NCI-H146 treated with DMSO at 0.1 percent for 48 hours (cell line): ENCODE measurements at regions not wholly inside any gene's neighbourhood (a gene's known extent, or its start where the extent isn't known, plus 50 kb on each side); places are given as distances from the start of the nearest gene placed in this dataset.

Source experiments
- DNase-seq: peaks from one replicate; lab custom pipeline; 2025; ENCODE audit not compliant: unreplicated experiment; lab: John Stamatoyannopoulos, UW

DNA sequence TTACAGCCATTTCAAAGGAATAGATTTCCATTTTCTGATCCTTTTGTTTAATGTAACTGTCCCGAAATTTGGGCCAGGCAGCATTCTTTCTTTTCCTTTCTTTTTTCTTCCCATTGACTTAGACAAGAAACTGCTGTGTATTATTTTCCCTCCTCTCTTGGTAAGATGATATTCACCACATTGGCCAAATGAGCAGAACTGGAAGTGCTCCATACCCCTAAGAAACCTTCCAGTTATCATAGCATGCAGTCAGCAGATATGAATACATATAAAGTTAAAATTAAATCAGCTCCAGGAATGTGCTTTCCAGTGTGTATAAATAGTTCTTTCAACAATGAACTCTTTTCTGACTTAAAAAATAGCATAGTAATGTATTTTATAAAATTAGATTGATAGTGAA lies 168.5 kb upstream of the GAS1 start:
- DNase-seq = no peak

DNA sequence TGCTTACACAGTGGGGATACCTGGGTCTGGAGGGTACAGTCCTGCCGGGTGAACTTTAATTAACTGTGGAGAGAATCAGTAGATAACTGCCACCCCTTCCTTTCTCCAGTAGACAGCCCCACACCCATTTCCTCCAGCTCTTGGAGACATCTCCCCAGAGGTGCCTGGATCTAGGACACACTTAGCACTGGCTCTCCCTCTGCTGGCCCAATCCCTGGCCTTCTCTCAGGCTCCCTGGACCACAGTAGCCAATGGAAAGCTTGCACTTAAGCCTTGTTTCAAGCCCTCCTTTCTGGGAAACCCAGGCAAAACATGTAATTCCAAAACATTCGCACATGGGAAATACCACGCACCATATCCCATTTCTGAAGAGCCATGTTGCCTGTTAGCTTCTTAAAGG lies 169.2 kb upstream of the GAS1 start:
- DNase-seq = no peak

- DNase-seq = no peak
Measured at GRCh38 chr9:87118594-87118993, 171.3 kb upstream of the GAS1 start.

DNA sequence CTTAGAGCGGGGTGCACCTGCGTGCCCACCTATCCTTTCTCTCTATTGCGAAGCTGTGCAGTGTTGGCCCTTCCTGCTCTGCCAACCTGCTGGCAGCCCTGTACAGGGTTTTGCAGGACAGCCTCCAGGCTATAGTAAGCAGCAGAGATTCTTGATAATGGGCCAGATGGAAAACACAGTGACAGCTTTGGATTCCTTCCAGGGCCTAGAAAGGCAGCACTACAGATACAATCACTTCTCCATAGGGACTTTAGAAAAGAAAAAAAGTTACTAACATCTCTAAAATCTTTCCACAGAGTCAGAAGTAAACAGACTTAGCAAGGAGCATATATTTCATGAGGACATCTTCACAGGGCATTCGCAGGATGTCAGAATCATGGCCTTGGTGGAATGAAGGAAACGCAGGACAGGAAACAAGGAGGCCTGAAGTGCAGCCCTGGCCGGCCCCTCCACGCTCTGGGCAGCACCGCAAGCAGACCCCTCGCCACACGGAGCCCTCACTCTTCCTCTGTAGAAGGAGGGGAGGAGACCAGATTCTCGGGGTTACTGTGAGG lies 172.1 kb upstream of the GAS1 start:
- no peak for DNase-seq

GRCh38 chr9:87120610-87121009 lies 173.3 kb upstream of the GAS1 start:
- no peak for DNase-seq

GRCh38 chr9:87122947-87123685 lies 175.8 kb upstream of the GAS1 start:
- no peak for DNase-seq

- DNase-seq = no peak
Measured at GRCh38 chr9:87123830-87124229, 176.5 kb upstream of the GAS1 start.

- DNase-seq = no peak
Measured at GRCh38 chr9:87125819-87126218, 178.5 kb upstream of the GAS1 start.

GRCh38 chr9:87127543-87127942 lies 180.2 kb upstream of the GAS1 start:
- no peak for DNase-seq

- DNase-seq = no peak
Measured at GRCh38 chr9:87127978-87128614, 180.8 kb upstream of the GAS1 start.

- no peak for DNase-seq
Measured at GRCh38 chr9:87128844-87129493, 181.7 kb upstream of the GAS1 start.

GRCh38 chr9:87135074-87135473 lies 187.8 kb upstream of the GAS1 start:
- no peak for DNase-seq

GRCh38 chr9:87137718-87138117 lies 190.4 kb upstream of the GAS1 start:
- no peak for DNase-seq

- DNase-seq = no peak
Measured at GRCh38 chr9:87138128-87139040, 191.1 kb upstream of the GAS1 start.

DNA sequence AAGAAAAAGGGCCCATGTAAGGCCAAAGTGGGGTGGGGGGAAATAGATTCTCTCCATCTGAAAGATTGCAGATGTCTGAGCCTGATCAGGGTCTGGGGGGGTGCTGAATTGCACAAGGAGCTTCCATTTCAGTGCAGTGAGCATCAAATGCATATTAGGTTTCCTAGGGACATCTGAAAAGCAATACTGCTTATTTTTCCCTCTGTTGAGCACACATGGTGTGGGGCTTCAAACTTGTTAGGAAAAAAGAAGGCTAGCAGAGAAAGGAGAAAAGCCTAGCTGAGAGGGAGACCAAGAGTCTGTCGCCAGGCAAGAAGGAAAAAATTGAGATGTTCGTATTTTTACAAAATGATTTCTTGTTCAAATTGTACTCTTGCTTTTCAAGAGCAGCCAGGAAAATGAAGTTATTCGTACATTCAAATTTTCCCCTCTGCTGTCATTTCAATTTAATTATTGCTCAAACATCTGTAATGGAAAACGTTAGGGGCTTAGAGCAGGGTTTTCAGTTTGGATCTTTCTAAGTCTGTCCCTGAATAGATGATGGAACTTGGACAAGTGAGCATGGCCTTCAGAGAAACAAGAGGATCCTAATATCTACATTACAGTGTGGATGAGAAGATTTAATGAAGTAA lies 191.9 kb upstream of the GAS1 start:
- DNase-seq = no peak

GRCh38 chr9:87140142-87140541 lies 192.8 kb upstream of the GAS1 start:
- no peak for DNase-seq

DNA sequence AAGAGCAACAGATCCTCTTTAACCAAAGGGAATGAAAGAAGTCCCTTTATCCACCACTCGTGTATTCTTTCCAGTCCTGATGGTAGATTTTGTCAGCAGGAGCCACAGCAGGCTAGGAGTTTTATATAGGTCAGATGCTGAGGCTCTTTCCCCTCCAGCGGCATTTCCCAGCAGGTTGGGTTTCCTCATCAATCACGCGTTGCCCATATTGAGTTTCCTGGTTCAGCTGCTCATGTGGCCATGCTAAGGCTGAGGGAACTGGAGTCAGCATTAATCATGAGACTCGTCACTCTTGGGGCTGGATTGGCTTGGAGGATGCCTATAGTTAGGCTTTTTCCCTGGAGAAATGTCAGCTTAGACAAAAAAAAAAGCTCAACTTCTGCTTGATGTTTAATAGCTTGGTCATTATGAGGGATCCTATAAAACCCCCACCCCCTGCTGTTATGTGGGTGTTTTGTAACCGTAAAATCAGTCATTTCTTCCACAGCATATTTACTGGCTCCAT lies 193.4 kb upstream of the GAS1 start:
- DNase-seq = no peak

DNA sequence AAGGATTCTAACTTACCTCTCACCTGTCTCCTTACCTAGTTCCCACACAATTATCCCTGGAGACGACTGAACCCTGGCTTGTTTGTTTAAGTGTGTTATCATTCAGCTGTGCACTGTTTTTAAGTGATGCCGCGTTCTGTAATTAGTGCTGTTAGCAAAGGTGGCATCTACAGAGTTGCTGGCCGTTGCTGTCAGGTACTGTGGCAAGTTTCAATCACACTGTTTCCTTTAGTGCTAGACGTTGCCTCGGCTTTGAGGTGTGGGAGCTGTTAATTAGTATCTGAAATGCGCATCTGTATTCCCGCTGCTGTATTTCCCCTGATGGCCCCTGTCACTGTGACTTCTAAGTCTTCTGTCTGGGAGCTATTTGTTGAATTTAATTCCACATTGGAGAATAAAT lies 193.8 kb upstream of the GAS1 start:
- DNase-seq = no peak

GRCh38 chr9:87146933-87147332 lies 199.6 kb upstream of the GAS1 start:
- no peak for DNase-seq

DNA sequence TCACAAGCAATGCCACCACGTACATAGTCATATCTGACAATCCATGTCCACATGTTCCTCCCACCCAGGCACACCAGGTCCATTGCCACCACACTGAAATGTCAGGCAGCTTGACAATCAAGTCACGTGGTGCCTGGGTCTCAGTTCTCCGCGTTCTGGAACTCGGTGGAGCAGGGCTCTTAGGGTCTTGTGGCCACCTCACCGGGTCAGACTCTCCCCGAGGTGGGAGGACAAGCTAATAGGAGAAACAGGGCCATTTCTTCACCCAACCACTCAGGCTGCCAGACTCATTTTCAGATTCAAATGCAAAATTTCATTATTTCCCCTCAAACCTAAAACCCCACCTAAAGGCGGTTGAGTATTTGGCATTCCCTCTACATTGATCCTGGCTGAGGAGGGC lies 200.5 kb upstream of the GAS1 start:
- DNase-seq = no peak
